OCI-LY1 (cell line): ENCODE measurements at regions not wholly inside any gene's neighbourhood (a gene's known extent, or its start where the extent isn't known, plus 50 kb on each side); places are given as distances from the start of the nearest gene placed in this dataset.

ENCODE experiments used
- CTCF ChIP-seq: fragments of 200-600 bp; sonication (generic), shearing (Covaris generic); IDR thresholded peaks from 2 replicates; pipeline ENCODE4 v1.5.1; 2017; ENCODE audit warnings: mild to moderate bottlenecking, antibody characterized with exemption, low read length, moderate library complexity, mixed read lengths
- EZH2 ChIP-seq: fragments of 200-600 bp; sonication (generic), shearing (Covaris generic); IDR thresholded peaks from 2 replicates; pipeline ENCODE4 v1.8.0; 2017; ENCODE audit warnings: borderline replicate concordance, mixed run types, mild to moderate bottlenecking, antibody characterized with exemption, low read length, moderate library complexity, mixed read lengths

GRCh38 chr7:15862781-15863165, 176.3 kb upstream of the MEOX2 start:
- TF ChIP-seq CTCF (no peak), EZH2 (no peak)
